ENCODE measurements at regions not wholly inside any gene's neighbourhood (a gene's known extent, or its start where the extent isn't known, plus 50 kb on each side); places are given as distances from the start of the nearest gene placed in this dataset.

DNA sequence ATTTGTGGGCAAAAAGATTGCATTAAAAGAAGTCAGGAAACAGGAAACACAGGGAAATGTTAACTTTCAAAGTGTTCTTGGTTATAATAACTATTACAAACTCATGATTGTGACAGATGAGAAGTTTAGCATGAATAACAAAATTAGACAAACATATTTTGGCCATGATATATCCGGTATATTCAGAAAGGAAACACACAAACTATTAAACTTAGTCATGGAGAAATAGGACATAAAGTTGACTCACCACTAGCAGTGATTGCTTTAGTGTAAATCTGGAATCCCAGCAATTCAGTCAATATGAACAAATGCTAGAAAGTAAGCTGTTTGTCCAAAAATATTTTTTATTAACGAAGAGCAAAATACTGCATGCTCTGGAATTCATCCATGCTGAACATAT is 1299.9 kb downstream of the C4orf33 start:
- ATAC-seq (replicated peaks): no peak
- Mint-ChIP-seq H3K4me3 (no peak overlapping the region), H3K36me3 (ENCODE audit: insufficient read depth) (no peaks in the 10 kb centered on the region), H3K4me1 (ENCODE audit: low read depth in 2 of 2) (no peaks in the 10 kb centered on the region), H3K27me3 (no peaks in the 10 kb centered on the region), H3K9me3 (peaks cover 6 to 24% of the 10 kb centered on the region in 2 donors), H3K27ac (no peak overlapping the region)
- no peak for DNase-seq

DNA sequence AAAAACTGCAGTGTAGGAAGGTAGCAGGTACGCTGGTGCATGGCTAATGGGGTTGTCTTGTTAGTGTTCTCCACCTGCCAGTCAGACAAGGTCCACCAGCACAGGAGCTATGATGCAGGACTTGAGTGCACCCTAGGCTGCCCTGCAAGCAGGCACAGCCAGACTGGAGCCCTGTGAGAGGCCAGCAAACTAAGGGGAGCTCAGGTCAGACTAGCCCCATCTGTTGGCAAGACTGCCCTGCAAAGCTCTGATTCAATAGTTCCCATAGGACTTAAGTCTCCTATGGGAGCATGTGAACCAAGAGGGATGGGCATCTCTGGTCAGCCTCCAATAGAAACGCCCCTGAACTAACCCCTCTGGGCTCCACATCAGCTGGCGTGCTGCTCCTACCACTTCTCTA is 1307.3 kb downstream of the C4orf33 start:
- Mint-ChIP-seq H3K36me3 (ENCODE audit: insufficient read depth) (no peaks in the 10 kb centered on the region), H3K27ac (no peak overlapping the region), H3K9me3 (peaks cover 11 to 33% of the 10 kb centered on the region in 2 donors), H3K27me3 (no peaks in the 10 kb centered on the region), H3K4me3 (no peak overlapping the region), H3K4me1 (ENCODE audit: low read depth in 2 of 2) (no peaks in the 10 kb centered on the region)
- ATAC-seq (replicated peaks): no peak
- DNase-seq: no peak

DNA sequence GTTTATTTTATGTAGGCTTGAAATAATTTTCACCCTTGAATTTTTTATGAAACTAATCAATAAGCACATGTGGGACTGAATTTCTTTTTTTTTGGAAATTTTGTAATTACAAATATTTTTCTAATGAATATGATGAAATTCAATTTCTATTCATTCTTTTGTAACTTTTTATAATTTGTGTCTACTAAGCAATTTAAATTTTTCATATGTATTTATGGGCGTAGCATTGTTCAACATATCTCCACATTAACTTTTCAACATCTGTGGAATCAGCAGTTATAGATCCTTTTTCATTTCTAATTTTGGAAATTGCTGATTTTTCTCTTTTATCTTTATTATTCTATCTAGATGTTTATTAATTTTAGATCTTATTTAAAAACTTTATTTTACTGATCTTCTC is 1320.3 kb downstream of the C4orf33 start:
- H3K4me3 Mint-ChIP-seq: no peak overlapping the region
- H3K27ac Mint-ChIP-seq: no peak overlapping the region
- peaks cover 3 to 7% of the 10 kb centered on the region in 2 donors for H3K9me3 Mint-ChIP-seq
- no peaks in the 10 kb centered on the region for H3K4me1 Mint-ChIP-seq (ENCODE audit: low read depth in 2 of 2)
- no peak for DNase-seq
- no peaks in the 10 kb centered on the region for H3K27me3 Mint-ChIP-seq
- no peak for ATAC-seq (replicated peaks)
- H3K36me3 Mint-ChIP-seq (ENCODE audit: insufficient read depth): no peaks in the 10 kb centered on the region

DNA sequence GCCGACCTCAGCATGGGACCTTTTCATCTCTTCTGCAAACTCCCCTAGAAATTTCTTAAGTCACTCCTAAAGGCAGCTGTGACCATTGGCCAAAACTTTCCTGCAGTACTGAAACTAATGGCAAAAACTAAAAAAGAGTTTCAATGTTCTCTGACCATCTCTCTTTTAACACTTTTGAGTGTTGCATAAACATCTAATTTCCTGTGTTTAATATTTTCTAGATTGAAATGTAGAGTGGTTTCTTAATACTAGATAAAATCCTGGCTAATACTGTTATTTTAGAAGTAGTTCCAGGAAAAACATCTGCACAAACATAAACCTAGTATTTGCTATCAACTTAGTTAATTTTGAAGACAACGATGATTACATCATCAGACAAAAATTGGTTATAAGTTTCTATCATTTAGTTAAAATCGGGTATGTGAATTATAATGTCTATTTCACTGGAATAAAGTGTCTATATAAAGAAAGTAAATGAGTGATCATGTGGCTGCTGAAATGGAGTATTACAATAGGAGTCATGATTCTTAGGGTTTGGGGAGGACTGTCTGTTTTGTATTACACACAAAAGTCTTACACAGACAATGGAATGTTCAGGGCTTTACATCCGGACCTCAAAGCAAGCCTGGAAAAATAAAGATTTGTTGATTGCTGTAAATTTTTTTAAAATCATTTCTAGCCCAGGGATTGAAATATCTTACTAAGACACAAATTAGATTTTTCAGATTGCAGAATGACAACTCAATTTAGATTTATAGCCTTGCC is 1323.4 kb downstream of the C4orf33 start:
- H3K27ac Mint-ChIP-seq: no peak overlapping the region
- peaks cover 5 to 8% of the 10 kb centered on the region in 2 donors for H3K9me3 Mint-ChIP-seq
- no peaks in the 10 kb centered on the region for H3K27me3 Mint-ChIP-seq
- ATAC-seq (replicated peaks) (no peak), DNase-seq (no peak)
- H3K4me1 Mint-ChIP-seq (ENCODE audit: low read depth in 2 of 2): no peaks in the 10 kb centered on the region
- no peaks in the 10 kb centered on the region for H3K36me3 Mint-ChIP-seq (ENCODE audit: insufficient read depth)
- no peak overlapping the region for H3K4me3 Mint-ChIP-seq

DNA sequence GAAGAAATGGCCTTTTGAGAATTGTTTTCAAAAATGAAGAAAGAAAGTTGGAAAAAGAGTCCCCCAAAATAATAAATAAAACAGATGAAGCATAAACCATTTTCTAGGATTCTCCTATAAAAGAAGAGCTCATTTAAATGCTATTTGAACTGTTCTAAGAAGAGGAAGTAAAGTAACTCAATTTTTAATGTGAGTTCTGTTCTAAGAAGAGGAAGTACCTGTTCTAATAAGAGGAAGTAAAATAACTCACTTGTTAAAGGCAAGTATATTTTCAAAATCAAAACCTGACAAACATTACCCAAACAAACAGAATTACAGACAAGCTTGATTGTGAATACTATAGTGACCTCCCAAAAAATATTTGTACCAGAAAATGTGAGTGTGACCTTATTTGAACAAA is 1326.3 kb downstream of the C4orf33 start:
- no peak overlapping the region for H3K27ac Mint-ChIP-seq
- ATAC-seq (replicated peaks) (no peak), DNase-seq (no peak)
- H3K36me3 Mint-ChIP-seq (ENCODE audit: insufficient read depth): peaks cover 4% of the 10 kb centered on the region
- H3K4me1 Mint-ChIP-seq (ENCODE audit: low read depth in 2 of 2): no peaks in the 10 kb centered on the region
- H3K4me3 Mint-ChIP-seq: no peak overlapping the region
- H3K27me3 Mint-ChIP-seq: no peaks in the 10 kb centered on the region
- H3K9me3 Mint-ChIP-seq: peaks cover 5 to 8% of the 10 kb centered on the region in 2 donors

DNA sequence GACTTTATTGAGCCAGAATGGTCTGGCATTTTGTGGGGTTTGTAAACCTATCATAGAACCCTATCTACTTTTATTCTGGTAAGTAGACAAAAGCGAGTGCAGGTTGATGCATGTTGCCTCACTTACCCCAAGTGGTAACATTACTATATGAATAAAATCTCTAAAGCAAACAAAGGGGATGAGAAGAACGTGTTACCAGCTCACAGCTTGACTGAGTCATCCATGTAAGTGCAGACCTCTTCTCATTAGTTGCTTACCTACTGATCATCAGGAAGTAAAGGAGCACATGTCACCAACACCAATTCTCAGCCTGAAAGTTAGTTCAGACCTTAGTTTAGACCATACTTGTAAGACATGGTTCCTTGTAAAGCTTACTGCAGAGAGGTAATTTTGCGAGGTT is 1328.3 kb downstream of the C4orf33 start:
- Mint-ChIP-seq H3K27ac (no peak overlapping the region), H3K36me3 (ENCODE audit: insufficient read depth) (peaks cover 4% of the 10 kb centered on the region), H3K4me1 (ENCODE audit: low read depth in 2 of 2) (no peaks in the 10 kb centered on the region), H3K27me3 (no peaks in the 10 kb centered on the region), H3K9me3 (peaks cover 5 to 8% of the 10 kb centered on the region in 2 donors), H3K4me3 (no peak overlapping the region)
- ATAC-seq (replicated peaks): no peak
- DNase-seq: no peak

DNA sequence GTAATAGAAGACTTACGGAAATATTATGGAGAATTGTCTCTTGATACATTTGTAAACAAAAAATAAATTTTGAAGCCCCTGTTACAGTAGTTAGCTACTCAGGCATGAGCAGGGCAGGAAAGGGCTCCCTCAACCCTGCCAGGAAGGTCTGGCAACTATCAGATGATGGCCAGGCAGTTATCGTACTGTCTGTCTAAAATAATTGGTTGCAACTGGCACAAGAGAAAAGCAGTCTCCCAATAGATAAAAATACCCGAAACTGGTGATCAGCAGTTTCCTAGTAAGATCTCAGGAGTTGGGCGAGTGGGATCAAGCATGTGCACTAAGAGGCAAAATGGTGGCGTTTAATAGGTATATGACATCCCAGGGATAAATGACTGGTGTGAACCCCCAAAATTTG is 1336.3 kb downstream of the C4orf33 start:
- H3K27ac Mint-ChIP-seq: no peak overlapping the region
- no peak overlapping the region for H3K4me3 Mint-ChIP-seq
- no peaks in the 10 kb centered on the region for H3K27me3 Mint-ChIP-seq
- no peak for DNase-seq
- H3K36me3 Mint-ChIP-seq (ENCODE audit: insufficient read depth): no peaks in the 10 kb centered on the region
- peaks cover 14 to 26% of the 10 kb centered on the region in 2 donors for H3K9me3 Mint-ChIP-seq
- no peak for ATAC-seq (replicated peaks)
- no peaks in the 10 kb centered on the region for H3K4me1 Mint-ChIP-seq (ENCODE audit: low read depth in 2 of 2)

DNA sequence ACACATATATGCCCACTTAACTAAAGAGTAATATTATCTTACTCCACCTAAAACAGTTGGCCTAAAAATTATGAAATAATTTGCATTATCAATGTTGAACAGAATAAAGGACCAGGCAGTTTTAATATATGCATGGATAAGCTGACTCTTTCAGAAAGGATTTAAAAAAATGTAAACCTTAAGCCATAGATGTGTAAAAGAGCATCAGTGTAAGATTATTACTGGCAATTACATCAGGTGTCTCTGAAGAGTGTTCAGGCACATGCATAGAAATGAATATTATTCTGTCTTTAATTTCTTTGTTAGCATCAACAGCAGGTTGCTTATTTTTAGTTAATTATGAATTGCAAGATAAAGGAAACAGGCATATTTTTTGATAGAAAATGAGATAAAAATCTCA is 1353.8 kb downstream of the C4orf33 start:
- DNase-seq (no peak), ATAC-seq (replicated peaks) (no peak)
- Mint-ChIP-seq H3K4me1 (ENCODE audit: low read depth in 2 of 2) (no peaks in the 10 kb centered on the region), H3K27me3 (no peaks in the 10 kb centered on the region), H3K27ac (no peak overlapping the region), H3K9me3 (peaks cover 2 to 11% of the 10 kb centered on the region in 2 donors), H3K36me3 (ENCODE audit: insufficient read depth) (no peaks in the 10 kb centered on the region), H3K4me3 (no peak overlapping the region)

DNA sequence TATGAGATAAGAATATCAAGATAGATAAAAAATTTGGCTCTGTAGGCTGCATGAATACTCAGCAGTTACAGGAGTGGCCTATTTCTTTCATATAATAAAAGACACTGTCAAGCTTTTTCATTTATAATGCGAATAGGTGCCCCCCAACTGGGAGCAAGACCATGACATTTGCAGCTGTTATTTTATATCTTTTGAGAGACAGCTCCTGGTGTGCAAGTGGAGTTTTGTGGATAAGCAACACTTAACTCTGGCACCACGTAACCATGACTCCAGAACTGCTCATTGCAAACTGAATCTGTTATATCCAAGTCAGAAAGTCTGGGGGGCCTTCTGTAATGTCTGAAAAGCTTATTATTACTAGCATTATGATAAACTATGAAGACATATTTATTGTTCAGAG is 1372.4 kb downstream of the C4orf33 start:
- ATAC-seq (replicated peaks) (no peak), DNase-seq (no peak)
- H3K36me3 Mint-ChIP-seq (ENCODE audit: insufficient read depth): no peaks in the 10 kb centered on the region
- no peaks in the 10 kb centered on the region for H3K4me1 Mint-ChIP-seq (ENCODE audit: low read depth in 2 of 2)
- no peak overlapping the region for H3K4me3 Mint-ChIP-seq
- no peak overlapping the region for H3K27ac Mint-ChIP-seq
- H3K27me3 Mint-ChIP-seq: no peaks in the 10 kb centered on the region
- H3K9me3 Mint-ChIP-seq: peaks cover 0 to 9% of the 10 kb centered on the region in 2 donors

DNA sequence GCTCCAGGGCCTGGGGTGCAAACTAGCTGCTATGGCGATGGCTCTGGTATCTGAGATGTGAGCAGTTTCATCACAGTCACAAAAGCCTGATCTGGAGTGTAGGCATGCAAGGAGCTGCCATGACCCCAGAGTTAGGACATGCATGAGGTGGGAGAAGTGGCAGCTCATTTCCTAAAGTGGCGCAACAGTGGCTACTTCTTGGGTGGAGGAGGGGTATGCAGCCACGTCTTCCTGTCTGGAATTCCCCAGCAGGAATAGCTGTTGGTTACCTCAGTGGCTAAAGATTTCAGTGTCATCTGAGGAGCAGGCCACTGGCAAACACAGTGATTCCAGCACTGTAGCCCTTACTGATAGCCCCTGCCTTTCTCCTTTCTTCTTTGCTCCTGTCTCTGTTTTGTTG is 1382.5 kb downstream of the C4orf33 start:
- Mint-ChIP-seq H3K27ac (no peak overlapping the region), H3K27me3 (no peaks in the 10 kb centered on the region), H3K4me1 (ENCODE audit: low read depth in 2 of 2) (no peaks in the 10 kb centered on the region), H3K36me3 (ENCODE audit: insufficient read depth) (no peaks in the 10 kb centered on the region), H3K9me3 (peaks cover 0 to 4% of the 10 kb centered on the region in 2 donors), H3K4me3 (no peak overlapping the region)
- no peak for DNase-seq
- no peak for ATAC-seq (replicated peaks)

DNA sequence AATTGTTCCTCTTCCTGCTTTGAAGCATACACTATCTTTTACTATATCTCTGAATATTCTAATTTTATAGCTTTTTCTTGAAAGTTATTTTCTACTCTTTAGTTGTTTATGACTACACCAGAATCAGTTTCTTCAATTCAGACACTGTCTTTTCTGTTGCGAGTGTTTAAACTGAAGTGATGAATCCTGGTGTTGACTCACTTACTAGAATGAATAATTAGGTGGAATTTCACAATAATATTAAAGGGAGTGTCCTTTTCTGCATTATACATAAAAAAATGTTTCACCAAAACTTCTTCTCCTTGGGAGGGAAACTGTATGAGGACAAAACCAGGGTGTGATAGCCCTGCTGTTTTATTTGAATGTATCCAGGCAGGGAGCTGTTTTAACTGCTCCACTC is 1383.1 kb downstream of the C4orf33 start:
- DNase-seq: no peak
- H3K9me3 Mint-ChIP-seq: peaks cover 0 to 4% of the 10 kb centered on the region in 2 donors
- no peaks in the 10 kb centered on the region for H3K36me3 Mint-ChIP-seq (ENCODE audit: insufficient read depth)
- H3K27ac Mint-ChIP-seq: no peak overlapping the region
- ATAC-seq (replicated peaks): no peak
- H3K4me3 Mint-ChIP-seq: no peak overlapping the region
- H3K27me3 Mint-ChIP-seq: no peaks in the 10 kb centered on the region
- no peaks in the 10 kb centered on the region for H3K4me1 Mint-ChIP-seq (ENCODE audit: low read depth in 2 of 2)

DNA sequence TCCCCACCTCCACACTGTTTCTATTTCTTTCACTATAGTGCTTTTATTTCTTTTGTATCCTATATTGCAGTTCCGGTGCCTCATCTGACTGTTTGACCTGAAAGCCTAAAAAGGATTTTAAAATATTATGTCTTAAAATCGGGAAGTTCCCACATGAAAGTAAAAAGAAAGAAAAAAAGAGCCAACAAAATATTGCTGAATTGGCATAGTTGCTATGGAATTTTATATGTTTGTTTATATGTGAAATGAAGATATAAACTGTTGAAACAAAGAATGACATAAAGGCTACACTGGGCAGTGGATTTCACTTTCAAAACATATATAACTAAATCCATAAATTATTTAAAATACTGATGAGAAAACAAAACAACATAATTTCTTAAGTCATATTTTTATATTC is 1383.7 kb downstream of the C4orf33 start:
- no peak overlapping the region for H3K4me3 Mint-ChIP-seq
- no peaks in the 10 kb centered on the region for H3K36me3 Mint-ChIP-seq (ENCODE audit: insufficient read depth)
- H3K9me3 Mint-ChIP-seq: peaks cover 0 to 4% of the 10 kb centered on the region in 2 donors
- H3K27ac Mint-ChIP-seq: no peak overlapping the region
- H3K4me1 Mint-ChIP-seq (ENCODE audit: low read depth in 2 of 2): no peaks in the 10 kb centered on the region
- DNase-seq (no peak), ATAC-seq (replicated peaks) (no peak)
- H3K27me3 Mint-ChIP-seq: no peaks in the 10 kb centered on the region

DNA sequence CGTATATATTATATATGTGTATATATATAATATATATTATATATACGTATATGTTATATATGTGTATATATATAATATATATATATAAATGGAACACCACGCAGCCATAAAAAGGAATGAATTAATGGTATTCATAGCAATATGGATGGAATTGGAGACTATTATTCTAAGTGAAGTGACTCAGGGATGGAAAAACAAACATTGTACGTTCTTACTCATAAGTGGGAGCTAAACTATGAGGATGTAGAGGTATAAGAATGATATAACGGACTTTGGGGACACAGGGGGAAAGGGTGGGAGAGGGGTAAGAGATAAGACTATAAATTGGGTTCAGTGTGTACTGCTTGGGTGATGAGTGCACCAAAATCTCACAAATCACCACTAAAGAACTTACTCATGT is 1388.9 kb downstream of the C4orf33 start:
- peaks cover 0 to 2% of the 10 kb centered on the region in 2 donors for H3K9me3 Mint-ChIP-seq
- ATAC-seq (replicated peaks) (no peak), DNase-seq (no peak)
- H3K36me3 Mint-ChIP-seq (ENCODE audit: insufficient read depth): no peaks in the 10 kb centered on the region
- no peak overlapping the region for H3K27ac Mint-ChIP-seq
- no peak overlapping the region for H3K4me3 Mint-ChIP-seq
- no peaks in the 10 kb centered on the region for H3K27me3 Mint-ChIP-seq
- no peaks in the 10 kb centered on the region for H3K4me1 Mint-ChIP-seq (ENCODE audit: low read depth in 2 of 2)

DNA sequence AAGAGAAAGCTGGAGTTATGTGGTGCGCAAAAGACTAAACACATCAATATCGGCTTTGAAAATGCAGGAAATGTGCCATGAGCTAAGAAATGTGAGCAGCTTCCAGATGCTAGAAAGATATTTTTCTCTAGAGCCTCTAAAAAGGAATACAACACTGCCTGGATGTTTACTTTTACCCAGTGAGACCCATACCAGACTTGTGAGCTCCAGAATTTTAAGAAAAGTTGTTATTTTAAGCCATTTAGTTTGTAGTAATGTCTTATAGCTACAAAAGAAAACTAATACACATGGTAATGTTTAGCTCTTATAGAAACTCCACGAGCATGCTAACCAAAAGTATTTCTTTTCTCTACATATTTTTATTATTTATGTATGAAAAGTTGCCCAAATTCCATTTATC is 1389.4 kb downstream of the C4orf33 start:
- Mint-ChIP-seq H3K27ac (no peak overlapping the region), H3K27me3 (no peaks in the 10 kb centered on the region), H3K9me3 (peaks cover 0 to 2% of the 10 kb centered on the region in 2 donors), H3K4me3 (no peak overlapping the region), H3K36me3 (ENCODE audit: insufficient read depth) (no peaks in the 10 kb centered on the region), H3K4me1 (ENCODE audit: low read depth in 2 of 2) (no peaks in the 10 kb centered on the region)
- no peak for DNase-seq
- no peak for ATAC-seq (replicated peaks)

All from effector memory CD8-positive, alpha-beta T cell (primary cell).